ENCODE measurements at regions not wholly inside any gene's neighbourhood (a gene's known extent, or its start where the extent isn't known, plus 50 kb on each side); places are given as distances from the start of the nearest gene placed in this dataset.
"Not testable (repeated sequence)": the region's sequence is repeated elsewhere in the genome, so short reads cannot be mapped to it uniquely, and the experiment has no call there.

DNA sequence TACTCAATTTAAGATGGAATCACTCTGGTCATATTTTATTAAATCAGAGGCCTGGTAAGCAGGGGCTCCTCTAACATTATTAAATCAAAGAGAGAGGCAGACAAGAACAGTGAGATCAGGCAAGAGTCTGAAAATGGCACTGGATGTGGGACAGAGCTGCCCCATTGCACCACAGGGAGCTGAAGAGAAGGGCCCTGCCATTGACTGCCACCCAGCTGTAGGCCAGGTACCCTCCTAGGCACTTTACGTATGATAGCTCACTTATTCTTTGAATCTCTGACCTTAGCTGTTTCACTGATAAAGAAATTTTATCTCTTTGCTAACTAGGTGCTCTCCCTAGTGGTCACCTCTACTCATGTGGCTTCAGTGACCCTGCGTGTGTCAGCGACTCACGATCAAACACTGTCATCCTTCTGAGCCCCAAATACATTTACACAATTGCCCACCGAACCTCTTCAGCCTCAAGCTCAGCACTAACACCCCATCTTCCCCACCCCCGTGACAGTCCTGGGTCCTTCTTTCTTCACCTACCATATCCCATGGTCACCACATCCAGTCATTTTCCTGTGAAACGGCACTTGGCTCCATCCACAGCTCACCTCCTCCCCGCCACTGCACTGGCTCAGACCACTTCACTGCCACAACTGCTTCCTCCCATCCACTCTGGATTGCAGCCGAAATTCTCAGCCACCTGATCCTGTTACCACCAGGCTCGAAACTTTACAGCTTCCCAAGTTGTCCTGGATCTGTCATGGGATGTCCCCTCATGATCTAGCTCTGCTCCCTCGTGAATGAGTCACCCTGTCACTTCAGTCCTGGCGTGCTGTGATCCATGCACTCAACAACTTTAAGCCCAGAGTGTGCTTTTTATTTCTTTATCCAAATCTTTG lies 97.3 kb upstream of the SYT6 start:
- no peak overlapping the region for H3K4me3 Mint-ChIP-seq (ENCODE audit: unreplicated experiment)
- H3K36me3 Mint-ChIP-seq (ENCODE audit: insufficient read depth, unreplicated experiment): no peaks in the 10 kb centered on the region
- intact Hi-C loops (cut with micrococcal nuclease): no loop called here
- no peaks in the 10 kb centered on the region for H3K4me1 Mint-ChIP-seq (ENCODE audit: insufficient read depth, unreplicated experiment)
- peaks cover 54% of the 10 kb centered on the region for H3K27me3 Mint-ChIP-seq (ENCODE audit: insufficient read depth, unreplicated experiment)
- peaks cover 5% of the 10 kb centered on the region for H3K9me3 Mint-ChIP-seq (ENCODE audit: unreplicated experiment)
- DNase-seq (ENCODE audit: unreplicated experiment): no peak
- no TSS peak for BruUV-seq (replicated peaks)
- POLR2A ChIA-PET: interaction anchor here (0.6 to 0.9 kb wide), 2 partner anchors 32 to 540 kb away, joined by 3 read pairs; no protein-coding TSS in a partner anchor
- no peak for TF ChIP-seq CTCF (IDR thresholded peaks at IDR 0.05; ENCODE audit: unreplicated experiment)
- no peak overlapping the region for H3K27ac Mint-ChIP-seq (ENCODE audit: low read depth, unreplicated experiment)
- CTCF ChIA-PET: interaction anchor here (0.6 to 1.4 kb wide), 6 partner anchors 14 to 261 kb away, joined by 3 to 4 read pairs (median 3); no protein-coding TSS in a partner anchor

DNA sequence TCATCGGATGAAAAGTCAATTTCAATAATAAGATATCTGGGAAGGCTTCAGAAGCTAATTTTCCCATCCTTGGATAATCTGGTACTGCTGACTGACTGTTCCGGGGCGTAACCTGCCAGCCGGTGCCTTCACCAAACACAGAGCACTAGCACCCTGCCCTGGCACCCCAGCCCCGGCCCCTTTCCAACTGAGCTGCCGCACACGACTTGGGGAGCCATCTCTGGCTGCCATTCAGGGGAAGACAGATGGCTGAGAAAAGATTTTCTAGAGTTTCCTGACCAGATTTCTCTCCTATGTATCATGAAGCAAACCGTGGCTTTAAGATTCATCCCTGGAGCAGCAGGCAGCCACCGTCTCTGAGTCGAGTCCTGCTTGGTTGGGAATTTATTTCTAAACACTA lies 96.0 kb upstream of the SYT6 start:
- no peak overlapping the region for H3K4me3 Mint-ChIP-seq (ENCODE audit: unreplicated experiment)
- no peak for TF ChIP-seq CTCF (IDR thresholded peaks at IDR 0.05; ENCODE audit: unreplicated experiment)
- intact Hi-C loops (cut with micrococcal nuclease): no loop called here
- H3K4me1 Mint-ChIP-seq (ENCODE audit: insufficient read depth, unreplicated experiment): no peaks in the 10 kb centered on the region
- ChIA-PET CTCF (no interaction called here), POLR2A (no interaction called here)
- H3K9me3 Mint-ChIP-seq (ENCODE audit: unreplicated experiment): peaks cover 5% of the 10 kb centered on the region
- no peak overlapping the region for H3K27ac Mint-ChIP-seq (ENCODE audit: low read depth, unreplicated experiment)
- DNase-seq (ENCODE audit: unreplicated experiment): no peak
- no TSS peak for BruUV-seq (replicated peaks)
- H3K27me3 Mint-ChIP-seq (ENCODE audit: insufficient read depth, unreplicated experiment): peaks cover 65% of the 10 kb centered on the region
- no peaks in the 10 kb centered on the region for H3K36me3 Mint-ChIP-seq (ENCODE audit: insufficient read depth, unreplicated experiment)

DNA sequence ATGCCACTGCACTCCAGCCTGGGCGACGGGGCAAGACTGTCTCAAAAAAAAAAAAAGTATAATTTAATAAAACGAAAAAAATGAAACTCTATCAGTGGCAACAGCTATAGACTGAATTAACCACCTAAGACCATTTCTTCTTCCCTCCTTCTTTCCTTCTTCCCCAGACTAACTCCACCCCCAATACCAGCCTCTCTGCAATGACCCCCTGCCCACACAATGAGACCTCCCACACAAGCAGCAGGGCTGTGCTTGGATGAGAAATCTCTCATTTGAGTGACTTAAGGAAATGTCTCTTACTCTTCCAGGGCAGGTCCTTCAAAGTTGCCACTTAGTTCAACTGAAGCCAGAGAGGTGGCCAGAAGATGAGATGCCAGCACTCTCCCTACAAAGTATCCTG lies 94.5 kb upstream of the SYT6 start:
- no peak overlapping the region for H3K27ac Mint-ChIP-seq (ENCODE audit: low read depth, unreplicated experiment)

GRCh38 chr1:114242531-114243210 lies 89.0 kb upstream of the SYT6 start:
- H3K27ac Mint-ChIP-seq (ENCODE audit: low read depth, unreplicated experiment); POLR2A ChIA-PET; H3K4me1 Mint-ChIP-seq (ENCODE audit: insufficient read depth, unreplicated experiment); DNase-seq (ENCODE audit: unreplicated experiment); BruUV-seq (replicated peaks); H3K9me3 Mint-ChIP-seq (ENCODE audit: unreplicated experiment); intact Hi-C loops (cut with micrococcal nuclease); H3K4me3 Mint-ChIP-seq (ENCODE audit: unreplicated experiment); H3K36me3 Mint-ChIP-seq (ENCODE audit: insufficient read depth, unreplicated experiment); CTCF ChIA-PET: not testable (repeated sequence)
- H3K27me3 Mint-ChIP-seq (ENCODE audit: insufficient read depth, unreplicated experiment): peaks cover 55% of the 10 kb centered on the region

More for the DNA sequence above, 94.5 kb upstream of the SYT6 start:
- DNase-seq (ENCODE audit: unreplicated experiment): no peak
- Mint-ChIP-seq H3K27me3 (ENCODE audit: insufficient read depth, unreplicated experiment) (peaks cover 78% of the 10 kb centered on the region), H3K4me1 (ENCODE audit: insufficient read depth, unreplicated experiment) (no peaks in the 10 kb centered on the region), H3K36me3 (ENCODE audit: insufficient read depth, unreplicated experiment) (no peaks in the 10 kb centered on the region), H3K4me3 (ENCODE audit: unreplicated experiment) (no peak overlapping the region), H3K9me3 (ENCODE audit: unreplicated experiment) (peaks cover 9% of the 10 kb centered on the region)
- BruUV-seq (replicated peaks): no TSS peak
- ChIA-PET POLR2A (no interaction called here), CTCF (interaction anchor here (0.6 kb wide), 1 partner anchor 233 kb away, joined by 3 read pairs; no protein-coding TSS in a partner anchor)
- intact Hi-C loops (cut with micrococcal nuclease): no loop called here
- TF ChIP-seq CTCF (IDR thresholded peaks at IDR 0.05; ENCODE audit: unreplicated experiment): no peak

Measured in MCF 10A (cell line).